ENCODE measurements at regions not wholly inside any gene's neighbourhood (a gene's known extent, or its start where the extent isn't known, plus 50 kb on each side); places are given as distances from the start of the nearest gene placed in this dataset.
"Not testable (repeated sequence)": the region's sequence is repeated elsewhere in the genome, so short reads cannot be mapped to it uniquely, and the experiment has no call there.

DNA sequence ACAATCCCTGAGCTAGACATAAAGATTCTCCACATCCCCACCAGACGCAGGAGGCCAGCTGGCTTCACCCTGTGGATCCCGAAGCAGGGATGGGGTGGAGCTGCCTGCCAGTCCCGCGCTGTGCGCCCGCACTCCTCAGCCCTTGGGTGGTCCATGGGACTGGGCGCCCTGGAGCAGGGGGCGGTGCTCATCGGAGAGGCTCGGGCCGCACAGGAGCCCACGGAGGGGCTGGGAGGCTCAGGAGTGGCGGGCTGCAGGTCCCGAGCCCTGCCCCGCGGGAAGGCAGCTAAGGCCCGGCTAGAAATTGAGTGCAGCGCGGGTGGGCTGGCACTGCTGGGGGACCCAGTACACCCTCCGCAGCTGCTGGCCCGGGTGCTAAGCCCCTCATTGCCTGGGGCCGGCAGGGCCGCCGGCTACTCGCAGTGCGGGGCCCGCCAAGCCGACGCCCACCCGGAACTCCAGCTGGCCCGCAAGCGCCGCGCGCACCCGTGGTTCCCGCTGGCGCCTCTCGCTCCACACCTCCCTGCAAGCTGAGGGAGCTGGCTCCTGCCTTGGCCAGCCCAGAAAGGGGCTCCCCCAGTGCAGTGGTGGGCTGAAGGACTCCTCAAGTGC, 1032.2 kb upstream of the PCDH20 start:
- TF ChIP-seq POLR2A (IDR thresholded peaks at IDR 0.05): not testable (repeated sequence)
- TF ChIP-seq, protein P1, sequence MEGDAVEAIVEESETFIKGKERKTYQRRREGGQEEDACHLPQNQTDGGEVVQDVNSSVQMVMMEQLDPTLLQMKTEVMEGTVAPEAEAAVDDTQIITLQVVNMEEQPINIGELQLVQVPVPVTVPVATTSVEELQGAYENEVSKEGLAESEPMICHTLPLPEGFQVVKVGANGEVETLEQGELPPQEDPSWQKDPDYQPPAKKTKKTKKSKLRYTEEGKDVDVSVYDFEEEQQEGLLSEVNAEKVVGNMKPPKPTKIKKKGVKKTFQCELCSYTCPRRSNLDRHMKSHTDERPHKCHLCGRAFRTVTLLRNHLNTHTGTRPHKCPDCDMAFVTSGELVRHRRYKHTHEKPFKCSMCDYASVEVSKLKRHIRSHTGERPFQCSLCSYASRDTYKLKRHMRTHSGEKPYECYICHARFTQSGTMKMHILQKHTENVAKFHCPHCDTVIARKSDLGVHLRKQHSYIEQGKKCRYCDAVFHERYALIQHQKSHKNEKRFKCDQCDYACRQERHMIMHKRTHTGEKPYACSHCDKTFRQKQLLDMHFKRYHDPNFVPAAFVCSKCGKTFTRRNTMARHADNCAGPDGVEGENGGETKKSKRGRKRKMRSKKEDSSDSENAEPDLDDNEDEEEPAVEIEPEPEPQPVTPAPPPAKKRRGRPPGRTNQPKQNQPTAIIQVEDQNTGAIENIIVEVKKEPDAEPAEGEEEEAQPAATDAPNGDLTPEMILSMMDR (IDR thresholded peaks at IDR 0.05): not testable (repeated sequence)
